ENCODE measurements at regions not wholly inside any gene's neighbourhood (a gene's known extent, or its start where the extent isn't known, plus 50 kb on each side); places are given as distances from the start of the nearest gene placed in this dataset.

DNA sequence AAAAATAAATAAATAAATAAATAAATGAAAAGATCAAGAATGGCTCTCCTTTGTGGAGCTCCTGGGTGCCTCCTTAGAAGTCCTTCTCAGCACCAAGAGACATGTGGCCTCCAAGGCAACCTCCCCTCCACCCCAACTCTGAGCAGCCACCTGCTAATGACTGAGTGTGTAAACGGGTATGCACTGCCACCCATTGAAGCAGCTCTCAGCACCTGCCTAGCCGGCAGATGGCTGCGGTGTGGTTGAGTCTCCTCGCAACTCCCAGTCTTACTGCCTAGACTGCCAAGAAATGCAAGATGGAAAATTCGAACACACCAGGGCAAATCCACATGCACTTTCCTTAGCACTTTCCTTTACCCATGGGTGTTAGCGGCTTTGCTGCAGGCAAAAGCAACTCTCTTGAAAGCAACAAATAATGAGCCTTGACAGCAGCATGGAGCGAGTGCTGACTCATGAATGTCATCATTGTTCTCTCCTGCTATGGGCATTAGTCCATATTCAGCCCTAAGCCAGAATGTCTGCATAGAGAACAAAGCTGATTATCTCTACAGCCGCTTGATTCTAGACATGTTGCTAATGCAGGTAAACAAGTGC, 913.9 kb upstream of the AUTS2 start:
- no peak for DNase-seq
- no peaks in the 10 kb centered on the region for H3K4me1 ChIP-seq
- H3K4me3 ChIP-seq = no peak overlapping the region
- intact Hi-C loops (cut with micrococcal nuclease) = no loop called here
- TF ChIP-seq, protein P1, sequence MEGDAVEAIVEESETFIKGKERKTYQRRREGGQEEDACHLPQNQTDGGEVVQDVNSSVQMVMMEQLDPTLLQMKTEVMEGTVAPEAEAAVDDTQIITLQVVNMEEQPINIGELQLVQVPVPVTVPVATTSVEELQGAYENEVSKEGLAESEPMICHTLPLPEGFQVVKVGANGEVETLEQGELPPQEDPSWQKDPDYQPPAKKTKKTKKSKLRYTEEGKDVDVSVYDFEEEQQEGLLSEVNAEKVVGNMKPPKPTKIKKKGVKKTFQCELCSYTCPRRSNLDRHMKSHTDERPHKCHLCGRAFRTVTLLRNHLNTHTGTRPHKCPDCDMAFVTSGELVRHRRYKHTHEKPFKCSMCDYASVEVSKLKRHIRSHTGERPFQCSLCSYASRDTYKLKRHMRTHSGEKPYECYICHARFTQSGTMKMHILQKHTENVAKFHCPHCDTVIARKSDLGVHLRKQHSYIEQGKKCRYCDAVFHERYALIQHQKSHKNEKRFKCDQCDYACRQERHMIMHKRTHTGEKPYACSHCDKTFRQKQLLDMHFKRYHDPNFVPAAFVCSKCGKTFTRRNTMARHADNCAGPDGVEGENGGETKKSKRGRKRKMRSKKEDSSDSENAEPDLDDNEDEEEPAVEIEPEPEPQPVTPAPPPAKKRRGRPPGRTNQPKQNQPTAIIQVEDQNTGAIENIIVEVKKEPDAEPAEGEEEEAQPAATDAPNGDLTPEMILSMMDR (IDR thresholded peaks at IDR 0.05; ENCODE audit: borderline replicate concordance) = no peak
- no peaks in the 10 kb centered on the region for H3K9me3 ChIP-seq (replicated peaks)
- no peak overlapping the region for H3K27ac ChIP-seq (replicated peaks)
- H3K27me3 ChIP-seq (ENCODE audit: low read depth) = peaks cover 31% of the 10 kb centered on the region
- no peaks in the 10 kb centered on the region for H3K36me3 ChIP-seq

DNA sequence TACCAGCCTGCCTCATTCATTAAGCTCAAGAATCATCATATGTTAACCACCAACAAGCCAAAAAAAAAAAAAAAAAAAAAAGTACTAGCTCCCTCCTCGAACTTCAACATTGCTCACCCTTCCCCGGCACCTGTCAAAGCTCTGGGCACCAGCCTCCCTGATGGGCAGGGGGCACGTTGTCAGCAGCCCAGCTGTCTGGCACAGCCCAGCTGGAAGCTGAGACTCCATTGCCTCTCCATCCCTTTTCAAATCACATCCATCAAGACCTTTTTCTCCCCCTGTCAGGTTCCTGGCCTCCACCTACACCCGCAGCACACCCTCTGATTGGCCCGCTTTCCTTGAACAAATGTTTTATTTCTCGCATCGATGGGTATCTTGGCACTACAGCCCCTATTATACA, 913.3 kb upstream of the AUTS2 start:
- Histone ChIP-seq H3K36me3 (no peaks in the 10 kb centered on the region), H3K4me1 (no peaks in the 10 kb centered on the region), H3K27ac (replicated peaks) (no peak overlapping the region), H3K27me3 (ENCODE audit: low read depth) (peaks cover 36% of the 10 kb centered on the region), H3K4me3 (no peak overlapping the region), H3K9me3 (replicated peaks) (no peaks in the 10 kb centered on the region)
- TF ChIP-seq, protein P1 (IDR thresholded peaks at IDR 0.05; ENCODE audit: borderline replicate concordance) = no peak
- no peak for DNase-seq
- intact Hi-C loops (cut with micrococcal nuclease) = no loop called here

DNA sequence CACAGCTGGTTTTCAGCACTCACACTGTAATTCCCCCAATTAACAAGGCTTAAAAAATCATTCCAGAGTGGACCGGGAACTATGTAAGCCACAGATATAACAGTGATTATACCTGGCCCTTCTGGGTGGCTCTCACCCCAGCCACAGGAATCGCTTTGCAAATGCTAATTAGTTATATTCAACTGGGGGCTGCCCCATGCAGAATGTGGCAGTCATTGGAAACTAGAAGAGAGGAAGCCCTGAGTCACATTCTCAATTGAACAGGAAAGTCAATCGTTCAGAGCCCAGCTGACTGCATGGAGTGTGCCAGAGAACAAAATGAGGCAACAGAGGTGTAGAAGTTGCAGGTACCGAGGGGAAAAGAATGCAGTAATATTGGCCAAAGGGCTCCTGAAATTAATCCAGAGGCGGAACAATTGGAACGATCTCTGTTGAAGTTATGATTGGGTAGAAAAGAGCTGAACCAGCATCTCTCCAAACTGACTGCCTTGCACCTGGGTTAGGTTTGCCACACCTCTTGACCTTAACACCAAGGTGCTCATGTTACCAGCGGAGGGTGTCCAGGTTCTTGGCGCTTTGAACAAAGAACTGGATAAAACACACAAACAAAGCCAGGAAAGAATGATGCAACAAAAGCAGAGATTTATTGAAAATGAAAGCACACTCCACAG, 909.7 kb upstream of the AUTS2 start:
- H3K36me3 ChIP-seq = no peaks in the 10 kb centered on the region
- no peak overlapping the region for H3K27ac ChIP-seq (replicated peaks)
- DNase-seq = no peak
- no peak overlapping the region for H3K4me3 ChIP-seq
- intact Hi-C loops (cut with micrococcal nuclease) = no loop called here
- TF ChIP-seq, protein P1 (IDR thresholded peaks at IDR 0.05; ENCODE audit: borderline replicate concordance) = no peak
- peaks cover 20% of the 10 kb centered on the region for H3K27me3 ChIP-seq (ENCODE audit: low read depth)
- H3K4me1 ChIP-seq = no peaks in the 10 kb centered on the region
- peaks cover 13% of the 10 kb centered on the region for H3K9me3 ChIP-seq (replicated peaks)

DNA sequence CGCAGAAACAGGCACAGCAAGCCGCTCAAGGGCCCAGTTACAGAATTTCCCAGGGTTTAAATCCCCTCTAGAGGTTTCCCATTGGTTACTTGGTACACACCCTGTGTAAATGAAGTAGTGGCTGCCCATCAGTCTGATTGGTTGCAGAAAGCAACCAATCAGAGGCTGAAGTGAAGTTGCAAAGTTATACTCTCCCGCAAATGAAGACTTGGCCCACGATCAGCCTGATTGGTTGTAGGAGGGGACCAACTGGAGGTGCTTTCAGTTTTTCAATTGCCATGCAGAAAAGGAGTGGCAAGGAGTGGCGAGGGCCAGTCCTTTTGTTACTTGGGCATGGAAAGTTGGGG, 909.2 kb upstream of the AUTS2 start:
- H3K4me3 ChIP-seq = no peak overlapping the region
- no peak overlapping the region for H3K27ac ChIP-seq (replicated peaks)
- H3K36me3 ChIP-seq = no peaks in the 10 kb centered on the region
- H3K4me1 ChIP-seq = no peaks in the 10 kb centered on the region
- H3K9me3 ChIP-seq (replicated peaks) = peaks cover 18% of the 10 kb centered on the region
- intact Hi-C loops (cut with micrococcal nuclease) = no loop called here
- H3K27me3 ChIP-seq (ENCODE audit: low read depth) = peaks cover 25% of the 10 kb centered on the region
- no peak for DNase-seq
- TF ChIP-seq, protein P1 (IDR thresholded peaks at IDR 0.05; ENCODE audit: borderline replicate concordance) = no peak

DNA sequence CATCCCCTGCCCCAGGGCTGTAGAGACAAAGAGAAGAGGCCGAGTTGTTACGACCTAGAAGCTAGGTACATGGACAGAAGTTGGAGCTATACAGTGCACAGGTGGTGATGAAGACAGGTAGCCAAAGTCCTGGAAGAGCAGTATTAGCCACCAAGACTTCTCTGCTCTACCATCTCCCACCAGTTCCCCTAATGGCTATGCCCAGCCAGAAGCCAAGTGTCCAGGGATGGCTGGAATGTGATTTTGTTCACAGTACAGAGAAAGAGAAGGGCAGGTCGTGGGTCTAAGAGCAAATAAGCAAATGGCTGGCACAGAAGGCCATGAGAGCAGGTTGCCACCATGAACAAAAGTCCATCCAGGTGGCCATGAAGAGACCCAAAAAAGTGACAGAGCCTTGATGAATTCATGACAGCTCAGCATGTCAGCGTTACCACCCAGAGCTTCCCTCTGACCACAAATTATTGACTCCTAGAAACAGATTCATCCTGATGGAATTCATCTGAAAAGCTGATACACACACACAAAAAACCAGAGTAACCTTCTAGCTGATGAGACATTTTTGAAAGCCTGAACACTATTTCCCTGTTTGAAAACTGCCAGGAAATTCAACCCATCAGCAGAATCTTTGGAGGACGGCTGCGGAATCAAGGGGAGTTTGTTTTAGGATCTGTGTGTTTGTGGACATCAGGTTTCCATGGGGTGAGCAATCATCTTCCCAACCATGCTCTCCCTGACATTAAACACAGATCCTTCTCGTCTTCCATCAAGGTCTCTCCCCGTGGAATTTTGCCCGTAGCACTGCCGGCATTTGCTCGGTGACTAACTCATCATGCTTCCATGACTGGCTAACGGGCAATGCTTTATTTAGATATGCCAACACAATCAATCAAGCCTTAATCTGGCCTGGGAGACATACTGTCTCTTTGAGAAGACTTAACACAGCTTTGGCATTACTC, 906.7 kb upstream of the AUTS2 start:
- TF ChIP-seq, protein P1 (IDR thresholded peaks at IDR 0.05; ENCODE audit: borderline replicate concordance) = no peak
- intact Hi-C loops (cut with micrococcal nuclease) = no loop called here
- Histone ChIP-seq H3K4me1 (no peaks in the 10 kb centered on the region), H3K36me3 (no peaks in the 10 kb centered on the region), H3K27ac (replicated peaks) (no peak overlapping the region), H3K4me3 (no peak overlapping the region), H3K9me3 (replicated peaks) (peaks cover 18% of the 10 kb centered on the region), H3K27me3 (ENCODE audit: low read depth) (peaks cover 31% of the 10 kb centered on the region)
- no peak for DNase-seq
